GM12872 (cell line): ENCODE measurements at regions not wholly inside any gene's neighbourhood (a gene's known extent, or its start where the extent isn't known, plus 50 kb on each side); places are given as distances from the start of the nearest gene placed in this dataset.

Source experiments
- TF ChIP-seq, protein P1 (sequence below): IDR thresholded peaks from 3 replicates; pipeline ENCODE4 v1.5.1; 2011; ENCODE audit warnings: low read depth, mild to moderate bottlenecking, low read length, moderate library complexity; ENCODE audit not compliant: insufficient read depth

DNA sequence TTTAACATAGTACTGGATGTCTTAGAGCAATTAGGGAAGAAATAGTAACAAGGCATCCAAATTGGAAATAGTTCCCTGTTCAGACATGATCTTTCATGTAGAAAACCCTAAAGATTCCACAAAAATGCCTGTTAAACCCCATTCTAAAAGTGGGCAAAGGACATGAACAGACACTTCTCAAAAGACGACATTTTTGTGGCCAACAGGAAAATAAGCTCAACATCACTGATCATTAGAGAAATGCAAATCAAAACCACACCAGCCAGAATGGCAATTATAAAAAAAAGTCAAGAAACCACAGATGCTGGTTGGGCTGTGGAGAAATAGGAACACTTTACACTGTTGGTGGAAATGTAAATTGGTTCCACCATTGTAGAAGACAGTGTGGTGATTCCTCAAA, 109.9 kb upstream of the MOCS1 start:
- TF ChIP-seq, protein P1, sequence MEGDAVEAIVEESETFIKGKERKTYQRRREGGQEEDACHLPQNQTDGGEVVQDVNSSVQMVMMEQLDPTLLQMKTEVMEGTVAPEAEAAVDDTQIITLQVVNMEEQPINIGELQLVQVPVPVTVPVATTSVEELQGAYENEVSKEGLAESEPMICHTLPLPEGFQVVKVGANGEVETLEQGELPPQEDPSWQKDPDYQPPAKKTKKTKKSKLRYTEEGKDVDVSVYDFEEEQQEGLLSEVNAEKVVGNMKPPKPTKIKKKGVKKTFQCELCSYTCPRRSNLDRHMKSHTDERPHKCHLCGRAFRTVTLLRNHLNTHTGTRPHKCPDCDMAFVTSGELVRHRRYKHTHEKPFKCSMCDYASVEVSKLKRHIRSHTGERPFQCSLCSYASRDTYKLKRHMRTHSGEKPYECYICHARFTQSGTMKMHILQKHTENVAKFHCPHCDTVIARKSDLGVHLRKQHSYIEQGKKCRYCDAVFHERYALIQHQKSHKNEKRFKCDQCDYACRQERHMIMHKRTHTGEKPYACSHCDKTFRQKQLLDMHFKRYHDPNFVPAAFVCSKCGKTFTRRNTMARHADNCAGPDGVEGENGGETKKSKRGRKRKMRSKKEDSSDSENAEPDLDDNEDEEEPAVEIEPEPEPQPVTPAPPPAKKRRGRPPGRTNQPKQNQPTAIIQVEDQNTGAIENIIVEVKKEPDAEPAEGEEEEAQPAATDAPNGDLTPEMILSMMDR = no peak

DNA sequence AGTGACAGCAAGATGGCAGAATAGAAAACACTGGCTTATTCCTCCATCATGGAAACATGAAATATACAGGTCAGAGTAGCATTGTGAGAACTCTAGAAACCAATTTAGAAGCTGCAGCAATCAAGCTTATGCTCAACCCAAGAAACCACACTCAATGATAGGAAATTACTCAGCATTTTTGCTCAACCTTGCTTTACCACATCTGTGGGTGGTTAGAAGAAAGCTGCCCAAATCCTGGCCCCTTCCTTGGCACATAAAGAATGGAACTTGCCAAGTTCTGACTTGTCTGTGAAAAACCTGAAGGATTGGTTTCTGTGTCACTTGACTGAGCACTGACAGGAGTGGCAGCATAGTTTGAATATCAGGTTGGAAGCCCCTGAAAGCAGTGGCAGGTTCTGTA, 108.0 kb upstream of the MOCS1 start:
- TF ChIP-seq, protein P1 = no peak

DNA sequence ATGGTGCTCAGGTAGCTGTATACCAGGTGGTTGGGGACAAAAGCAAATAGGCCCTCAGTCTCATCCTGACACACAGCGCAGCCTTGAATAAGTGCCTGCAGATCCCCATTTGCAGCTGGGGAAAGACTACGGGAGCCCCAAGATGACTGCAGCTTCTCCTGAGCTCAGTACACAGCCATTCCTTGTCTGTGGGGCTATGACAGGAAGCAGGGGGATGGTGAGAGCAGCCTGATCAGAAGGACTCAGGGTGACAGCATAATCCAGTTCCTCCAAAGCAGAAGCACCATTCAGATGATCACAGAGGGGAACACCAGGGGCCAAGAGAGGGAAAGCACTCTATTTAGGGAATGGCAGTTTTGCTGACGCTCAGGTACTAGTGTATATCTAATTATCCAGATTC, 104.8 kb upstream of the MOCS1 start:
- TF ChIP-seq, protein P1 = no peak

DNA sequence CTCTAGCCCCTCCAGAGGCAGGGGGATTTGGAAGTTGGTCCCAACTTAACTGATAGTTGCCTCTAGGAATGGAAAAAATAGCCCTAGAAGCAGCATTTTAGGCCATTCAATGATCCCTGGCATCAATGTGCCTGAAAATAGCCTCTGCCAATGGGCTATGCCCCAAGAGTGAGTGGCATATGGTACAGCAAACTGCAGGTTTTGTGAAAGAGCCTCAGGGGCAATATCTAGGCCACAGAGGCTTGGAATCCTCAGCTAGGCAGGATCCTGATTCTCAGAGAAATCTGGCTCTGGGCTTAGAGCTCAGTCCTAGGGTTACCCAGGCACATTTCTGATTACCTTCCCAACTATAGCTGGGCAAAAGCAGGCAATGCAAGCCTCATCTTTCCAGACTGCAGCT, 104.4 kb upstream of the MOCS1 start:
- TF ChIP-seq, protein P1 = no peak

- TF ChIP-seq, protein P1 = no peak
Measured at GRCh38 chr6:40037271-40037670, 103.0 kb upstream of the MOCS1 start.

DNA sequence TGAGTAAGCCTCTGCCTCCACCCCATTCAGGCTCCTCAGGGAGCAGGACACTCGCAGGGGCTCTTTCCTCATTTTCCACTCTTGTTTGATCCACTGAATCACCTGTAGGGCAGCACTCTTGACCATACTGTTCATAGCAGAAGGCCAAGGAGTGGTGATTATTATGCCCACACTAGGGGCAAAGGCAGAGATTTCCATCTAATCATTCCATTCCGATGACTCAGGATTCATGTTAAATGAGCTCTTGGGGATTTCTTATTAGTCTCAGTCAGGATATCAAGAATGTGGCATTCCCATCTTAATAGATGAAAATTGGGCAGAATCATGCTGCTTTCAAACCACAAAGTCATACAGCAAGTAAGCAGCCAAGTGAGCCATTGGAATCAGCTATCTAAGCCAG, 101.9 kb upstream of the MOCS1 start:
- TF ChIP-seq, protein P1 = no peak

DNA sequence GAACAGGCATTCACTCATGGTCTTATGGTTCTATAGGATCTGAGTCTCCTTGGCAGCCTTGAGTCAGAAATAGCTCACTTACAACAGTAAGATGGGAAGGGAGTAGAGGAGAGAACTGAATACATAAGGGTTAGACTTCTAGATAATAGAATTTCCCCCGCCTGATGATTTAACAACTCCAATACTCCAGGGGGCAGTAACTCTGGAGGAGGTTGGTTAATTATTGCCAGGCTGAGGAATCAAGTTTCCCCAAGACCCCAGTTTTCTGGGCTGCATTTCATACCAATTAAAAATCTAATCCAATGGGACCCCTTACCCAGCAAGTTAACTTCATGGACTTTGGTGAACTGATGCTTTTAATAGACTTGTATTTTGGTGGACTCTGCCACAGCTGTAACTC, 94.2 kb upstream of the MOCS1 start:
- TF ChIP-seq, protein P1 = no peak

DNA sequence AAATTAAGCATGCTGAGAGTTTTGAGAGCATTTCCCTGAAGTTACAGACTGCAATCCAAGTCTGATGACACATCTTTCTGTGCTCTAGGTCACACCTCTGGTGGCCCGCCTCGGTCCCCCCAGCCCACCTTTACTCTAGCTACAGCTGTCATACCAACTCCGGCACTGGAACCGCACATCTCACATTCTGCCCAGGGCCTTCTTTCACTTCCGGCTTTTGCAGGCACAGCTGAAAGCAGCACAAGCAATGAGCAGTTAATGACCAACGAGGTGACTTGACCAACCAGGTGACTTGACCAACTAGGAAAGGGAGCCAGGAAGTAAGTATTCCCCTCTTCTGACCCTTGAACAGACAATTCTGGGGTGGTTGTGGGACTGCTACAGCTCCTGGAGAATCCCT, 88.6 kb upstream of the MOCS1 start:
- TF ChIP-seq, protein P1 = no peak
